Retina (tissue), 1 donor: ENCODE measurements at regions not wholly inside any gene's neighbourhood (a gene's known extent, or its start where the extent isn't known, plus 50 kb on each side); places are given as distances from the start of the nearest gene placed in this dataset.
"Not testable (repeated sequence)": the region's sequence is repeated elsewhere in the genome, so short reads cannot be mapped to it uniquely, and the experiment has no call there.

Experiments used
- DNase-seq: peaks from one replicate; pipeline ENCODE4 v3.0.0-alpha.2; 2016

DNA sequence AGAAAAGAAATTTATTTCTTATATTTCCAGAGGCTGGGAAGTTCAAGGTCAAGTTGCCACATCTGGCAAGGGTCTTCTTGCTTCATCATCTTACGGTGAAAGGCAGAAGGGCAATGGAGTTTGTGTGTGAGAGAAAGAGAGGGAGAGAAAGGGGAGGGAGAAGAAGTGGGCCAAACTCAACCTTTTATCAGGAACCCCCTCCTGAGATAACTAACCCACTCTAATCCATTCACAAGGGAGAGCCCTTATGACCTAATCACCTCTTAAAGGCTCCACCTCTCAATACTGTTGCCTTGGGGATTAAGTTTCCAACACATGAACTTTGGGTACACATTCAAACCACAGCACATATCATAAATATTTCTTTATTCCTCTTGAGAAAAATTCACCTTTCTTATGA lies 203.3 kb upstream of the FAM241A start:
- DNase-seq = no peak

DNA sequence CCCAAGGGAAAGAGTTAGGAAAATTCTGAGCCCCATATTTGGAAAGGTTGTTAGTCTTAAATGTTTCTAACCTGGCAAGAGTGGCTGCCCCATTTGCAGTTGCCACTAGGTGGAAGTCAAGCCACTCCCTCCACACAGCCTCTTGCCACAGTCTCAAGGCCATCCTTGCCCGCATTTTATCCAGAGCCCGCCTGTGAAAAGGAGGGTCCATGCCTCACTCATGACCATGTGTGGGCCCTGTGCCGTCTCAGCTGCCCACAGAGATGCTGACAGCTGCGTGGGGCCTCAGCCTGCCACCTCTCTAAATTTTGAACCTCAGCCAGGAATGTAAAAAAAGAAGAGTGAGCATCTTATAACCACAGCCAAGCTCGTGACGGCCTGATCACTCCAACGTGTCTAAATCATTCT lies 201.5 kb upstream of the FAM241A start:
- DNase-seq = peak; percentile 34

DNA sequence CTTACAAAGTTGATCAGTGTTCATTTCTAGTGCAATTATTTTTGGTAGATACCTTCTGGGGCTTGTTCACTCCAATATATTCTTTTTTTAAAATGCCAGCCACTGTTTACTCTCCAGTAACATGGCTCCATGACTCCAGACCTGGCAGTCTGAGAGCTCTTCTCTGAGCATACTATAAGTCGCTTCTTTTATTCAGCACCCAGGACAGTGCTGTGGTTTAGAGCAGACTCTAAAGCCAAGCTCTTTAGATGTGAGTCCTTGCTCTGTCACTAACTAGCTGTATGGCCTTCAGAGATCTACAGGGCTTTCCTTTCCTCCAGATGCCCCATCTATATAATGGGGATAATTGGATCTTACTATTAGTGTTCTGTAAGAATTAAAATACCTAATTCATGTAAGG lies 200.2 kb upstream of the FAM241A start:
- DNase-seq = no peak

DNA sequence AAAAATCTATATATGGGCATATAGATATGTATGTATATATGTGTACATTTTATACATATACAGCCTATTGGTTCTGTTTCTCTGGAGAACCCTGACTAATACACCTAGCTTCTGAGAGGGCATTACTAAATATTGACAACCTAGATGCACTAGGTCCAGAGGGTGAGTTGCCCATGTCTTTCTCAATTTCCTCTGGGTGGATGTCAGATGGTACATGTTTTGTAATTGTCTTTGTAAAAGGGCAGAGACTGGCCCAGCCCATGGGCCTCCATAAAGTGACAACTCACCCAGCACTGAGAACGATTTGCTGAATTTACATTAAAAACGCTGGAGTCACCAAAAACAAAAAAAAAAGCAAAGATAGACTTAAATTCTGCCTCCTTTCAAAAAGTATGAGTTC lies 198.5 kb upstream of the FAM241A start:
- no peak for DNase-seq

DNA sequence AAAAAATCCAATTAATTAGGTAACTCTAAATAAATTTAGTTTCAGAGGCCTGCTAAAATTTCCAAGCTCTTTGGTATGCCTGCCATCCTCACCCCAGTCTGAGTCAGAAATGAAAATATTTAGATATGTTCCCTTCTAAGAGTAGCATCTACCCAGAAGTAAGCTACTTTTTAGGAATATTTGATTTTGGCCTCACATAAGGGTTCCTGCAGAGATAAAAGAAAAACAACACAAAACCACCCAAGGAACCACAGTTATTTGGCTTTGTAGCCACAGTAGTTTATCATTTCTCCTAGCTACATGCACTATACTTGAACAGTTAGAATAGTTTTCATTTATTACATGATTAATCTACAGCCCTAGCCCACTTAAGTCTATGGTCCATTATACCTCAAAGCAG lies 192.6 kb upstream of the FAM241A start:
- no peak for DNase-seq

DNA sequence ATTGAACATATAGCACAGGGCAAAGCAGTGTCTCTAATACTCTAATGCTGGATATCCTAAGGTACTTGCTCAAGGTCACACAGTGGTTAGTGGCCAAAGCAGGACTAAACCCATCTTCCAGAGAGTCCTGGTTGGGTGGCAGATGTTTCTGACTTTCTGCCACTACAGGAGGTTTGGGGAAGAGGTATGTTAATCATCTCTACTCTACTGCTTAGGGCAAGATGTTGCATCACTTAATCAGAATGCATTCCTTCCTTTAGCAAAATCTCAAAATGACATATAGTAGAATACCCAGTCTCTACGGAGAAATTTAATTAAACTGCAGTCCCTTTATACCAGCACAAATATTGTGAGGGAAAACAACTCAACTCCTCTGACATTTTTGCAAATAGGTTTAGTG lies 190.7 kb upstream of the FAM241A start:
- no peak for DNase-seq

DNA sequence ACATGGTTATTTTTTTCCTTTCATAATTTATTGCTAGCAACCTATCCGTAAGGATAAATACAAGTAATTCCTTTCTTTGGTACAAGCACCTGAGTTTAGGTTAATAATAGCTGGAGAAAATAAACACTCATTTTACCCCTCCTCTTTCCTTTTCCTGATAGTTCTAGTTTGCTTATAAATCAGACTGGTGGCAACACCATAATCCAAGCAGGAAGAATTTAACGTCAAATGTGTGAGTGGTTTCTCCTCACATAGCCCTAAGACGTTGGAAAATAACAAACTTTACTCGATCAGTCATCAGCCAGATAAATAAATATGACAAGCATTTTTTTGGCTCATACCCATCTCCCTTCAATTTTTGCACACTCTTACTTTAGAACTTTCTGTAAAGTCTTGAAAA lies 190.3 kb upstream of the FAM241A start:
- no peak for DNase-seq

DNA sequence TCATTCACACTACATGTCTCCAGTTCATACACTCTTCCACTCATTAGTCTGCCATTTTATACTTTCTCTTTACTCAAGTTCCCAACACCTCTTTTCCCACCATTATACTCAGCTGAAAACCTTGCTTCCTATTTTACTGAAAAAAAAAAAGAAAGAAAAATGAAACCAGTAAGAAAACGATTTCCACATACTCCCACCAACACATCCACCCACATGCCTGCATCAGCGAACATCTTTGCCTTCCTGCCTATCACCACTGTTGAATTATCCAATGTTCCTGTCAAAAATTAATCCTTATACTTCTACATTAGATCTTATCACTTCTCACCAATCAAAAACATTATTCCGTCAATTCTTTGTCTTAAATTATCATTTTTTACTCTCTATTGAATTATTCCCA lies 188.1 kb upstream of the FAM241A start:
- DNase-seq = no peak

DNA sequence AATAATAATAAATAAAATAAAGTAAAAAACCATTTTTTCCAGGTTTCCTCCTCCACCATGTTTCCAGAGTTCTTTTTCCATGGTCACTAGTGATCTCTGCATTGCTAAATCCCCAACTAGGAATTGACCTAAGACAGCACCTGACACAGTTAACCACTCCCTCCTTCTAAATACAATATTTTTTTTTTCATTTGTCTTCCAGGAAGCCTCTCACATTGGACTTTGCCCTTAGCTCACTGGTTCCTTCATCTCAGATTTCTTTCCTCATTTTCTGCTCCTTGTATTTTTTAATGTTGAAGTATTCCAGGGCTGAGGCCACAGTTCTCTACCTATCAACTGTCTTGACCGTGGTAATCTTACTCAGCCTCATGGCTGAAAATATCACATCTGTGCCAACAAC lies 187.3 kb upstream of the FAM241A start:
- DNase-seq = no peak

DNA sequence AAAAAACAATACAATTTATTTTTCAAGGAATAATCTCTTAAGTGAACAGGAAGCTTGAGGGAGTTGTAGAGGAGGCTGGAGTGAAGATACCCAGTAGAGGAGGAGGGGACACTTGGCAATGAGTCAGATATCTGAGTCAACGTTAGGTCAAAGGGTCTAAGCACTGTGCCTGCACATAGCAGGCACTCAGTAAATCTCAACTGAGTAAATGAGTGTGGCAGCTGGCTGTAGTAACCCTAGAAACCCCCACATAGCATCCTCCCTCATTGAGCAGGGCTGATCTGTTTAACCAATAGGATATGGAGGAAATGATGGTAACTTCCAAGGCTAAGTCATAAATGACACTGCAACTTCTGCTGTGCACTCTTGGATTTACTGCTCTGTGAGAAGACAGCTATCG lies 186.0 kb upstream of the FAM241A start:
- DNase-seq = no peak

DNA sequence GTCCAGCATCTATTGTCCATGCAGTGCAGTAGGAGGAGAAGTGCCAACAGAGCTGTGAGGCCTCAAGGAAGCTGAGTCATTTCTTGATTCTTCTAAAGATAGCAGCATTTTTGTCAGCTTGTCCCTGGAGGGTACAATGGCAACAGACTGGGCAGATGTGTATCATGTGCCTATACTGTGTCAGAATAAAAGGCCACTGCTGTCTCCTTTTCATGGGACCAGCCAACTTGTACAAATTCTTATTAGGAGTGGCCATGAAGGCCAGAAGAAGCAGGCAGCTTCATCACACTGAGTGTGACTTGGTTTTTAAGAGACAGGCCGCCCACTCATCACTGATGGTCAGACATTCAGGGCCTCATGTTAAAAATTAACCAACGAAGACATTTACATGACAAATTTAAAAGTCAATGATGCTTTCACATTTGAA lies 185.0 kb upstream of the FAM241A start:
- no peak for DNase-seq

DNA sequence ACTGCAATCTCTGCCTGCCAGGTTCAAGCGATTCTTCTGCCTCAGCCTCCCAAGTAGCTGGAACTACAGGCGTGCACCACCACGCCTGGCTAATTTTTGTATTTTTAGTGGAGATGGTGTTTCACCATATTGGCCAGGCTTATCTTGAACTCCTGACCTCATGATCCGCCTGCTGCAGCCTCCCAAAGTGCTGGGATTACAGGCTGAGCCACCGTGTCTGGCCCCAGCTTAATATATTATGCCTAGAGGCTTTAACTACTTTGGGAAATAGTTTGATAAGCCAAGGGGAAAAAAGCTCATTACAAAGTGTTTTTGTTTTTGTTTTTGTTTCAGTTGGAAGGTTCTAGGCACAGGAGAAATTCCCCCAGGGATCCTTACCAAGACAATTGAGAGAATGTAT lies 184.2 kb upstream of the FAM241A start:
- not testable (repeated sequence) for DNase-seq

DNA sequence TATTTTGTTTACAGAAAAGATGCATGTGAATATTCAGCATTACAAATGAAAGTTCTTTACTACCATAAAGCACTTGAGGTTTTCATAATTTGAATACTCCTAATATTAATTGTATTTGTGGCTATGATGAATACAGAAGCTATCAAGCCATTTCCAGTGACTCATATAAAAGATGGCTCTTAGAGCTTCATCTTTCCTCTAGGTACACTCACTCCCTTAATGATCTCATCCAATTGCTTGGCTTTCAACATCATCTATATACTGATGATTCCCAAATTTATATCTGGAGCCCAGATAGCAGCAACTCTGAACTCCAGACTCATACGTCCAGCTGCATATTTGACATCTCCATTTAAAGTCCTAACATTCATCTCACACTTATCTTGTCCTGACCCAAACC lies 183.4 kb upstream of the FAM241A start:
- DNase-seq = no peak

DNA sequence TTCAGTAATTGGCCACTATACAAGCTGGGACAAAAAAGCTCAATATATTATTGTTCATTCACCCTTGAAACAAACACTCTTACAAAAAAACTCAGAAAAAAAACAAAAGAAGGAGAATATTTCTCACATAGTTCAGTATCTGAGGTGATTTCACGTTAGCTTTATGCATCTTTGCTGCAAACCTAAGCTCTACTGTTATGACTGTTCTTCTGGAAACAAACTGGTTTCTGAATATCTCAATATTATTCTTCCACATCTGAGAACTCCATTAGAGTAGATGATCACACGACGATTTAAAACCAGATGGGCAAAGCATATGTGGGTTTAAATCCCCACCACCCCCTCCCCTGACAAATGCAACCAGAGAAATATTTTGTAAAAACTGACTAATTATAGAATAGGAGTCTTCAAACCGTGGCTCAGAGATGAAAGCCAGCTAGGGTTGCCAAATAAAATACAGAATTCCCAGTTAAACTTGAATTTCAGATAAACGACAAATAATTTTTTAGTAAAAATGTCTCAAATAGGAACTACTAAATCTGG lies 182.0 kb upstream of the FAM241A start:
- no peak for DNase-seq

DNA sequence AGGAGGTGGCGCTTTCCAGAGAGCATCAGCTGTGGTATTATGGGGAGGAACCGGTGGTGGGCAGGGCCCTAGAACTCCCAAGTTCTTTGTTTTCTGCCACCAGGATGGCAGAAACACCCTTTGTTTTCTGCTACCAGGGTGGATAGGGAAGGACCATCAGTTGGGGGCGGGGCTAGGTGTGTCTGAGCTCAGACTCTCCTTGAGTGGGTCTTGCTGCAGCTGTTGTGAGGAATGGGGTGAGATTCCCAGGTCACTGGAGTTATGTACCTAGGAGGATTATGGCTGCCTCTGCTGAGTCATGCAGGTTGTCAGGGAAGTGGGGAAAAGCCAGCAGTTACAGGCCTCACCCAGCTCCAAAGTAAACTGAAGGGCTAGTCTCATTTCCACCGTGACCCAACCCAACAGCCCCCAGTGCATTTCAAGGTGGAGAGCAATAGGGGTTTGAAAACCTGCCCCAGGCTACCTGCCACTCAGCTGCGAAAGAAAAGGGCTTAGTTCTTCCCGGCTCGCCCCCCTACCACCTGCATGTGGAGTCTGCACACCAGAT lies 167.8 kb upstream of the FAM241A start:
- no peak for DNase-seq

DNA sequence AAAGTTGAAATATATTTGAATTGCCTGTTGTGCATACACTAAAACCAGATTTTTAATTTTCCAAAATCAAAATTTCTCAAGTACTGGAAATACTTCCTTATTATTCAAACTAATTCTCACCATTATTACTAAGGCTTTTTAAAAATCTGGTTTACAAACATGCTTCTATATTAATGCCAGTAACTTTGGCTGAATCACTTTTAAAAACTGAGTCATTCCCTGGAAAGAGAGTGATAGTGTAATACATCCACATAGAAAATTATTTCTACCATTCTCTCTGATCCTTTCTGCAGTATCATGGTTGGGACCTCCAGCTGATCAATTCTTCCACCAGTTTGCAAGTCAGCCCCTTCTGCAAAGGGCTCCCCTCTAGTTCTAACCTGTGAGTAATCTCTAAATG lies 165.3 kb upstream of the FAM241A start:
- no peak for DNase-seq

DNA sequence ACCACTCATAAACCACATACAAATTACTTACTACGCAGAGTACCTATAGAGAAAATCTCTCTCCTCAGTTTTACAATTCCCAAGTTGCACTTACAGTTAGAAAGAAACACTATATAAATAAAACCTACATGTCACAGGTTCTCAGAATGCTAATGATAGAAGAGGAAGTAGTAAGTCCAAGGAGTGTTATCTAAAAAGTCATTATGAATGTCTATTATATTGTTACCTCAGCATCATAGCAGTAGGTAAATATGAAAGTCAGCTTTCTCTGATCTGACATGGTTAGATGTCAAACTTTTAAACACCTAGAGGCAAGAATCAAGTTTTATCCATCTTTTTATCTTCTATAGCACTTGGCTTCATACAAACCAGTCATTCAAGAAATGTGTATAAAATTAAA lies 163.2 kb upstream of the FAM241A start:
- no peak for DNase-seq

DNA sequence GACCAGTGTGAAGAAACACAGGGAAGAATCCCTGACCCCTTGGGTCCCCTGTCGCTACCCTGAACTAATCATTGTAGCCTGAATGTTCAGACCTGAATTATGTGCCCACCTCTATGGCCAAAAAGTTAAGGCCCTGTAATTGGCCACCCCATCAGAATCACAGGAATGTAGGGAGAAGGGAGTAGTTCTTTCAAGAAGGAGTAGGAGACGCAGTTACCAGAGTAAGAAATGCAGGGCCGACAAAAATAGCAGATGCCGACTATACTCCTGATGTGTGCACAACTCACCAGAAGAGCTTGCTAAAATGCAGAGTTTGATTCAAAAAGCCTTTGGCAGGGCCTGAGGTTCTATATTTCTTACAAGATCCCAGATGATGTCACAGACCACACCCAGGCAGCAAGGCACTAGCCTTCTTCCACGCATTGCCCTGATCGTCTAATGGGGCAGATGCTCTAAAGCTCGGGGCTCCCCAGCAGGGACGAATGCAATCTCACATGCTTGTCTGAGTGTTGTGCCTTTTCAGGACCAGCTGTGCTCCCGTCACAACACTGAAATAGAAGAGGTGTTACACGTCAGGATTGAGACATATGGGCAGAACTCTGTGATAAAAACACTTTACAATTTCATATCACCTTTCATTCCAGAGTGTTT lies 161.0 kb upstream of the FAM241A start:
- no peak for DNase-seq

DNA sequence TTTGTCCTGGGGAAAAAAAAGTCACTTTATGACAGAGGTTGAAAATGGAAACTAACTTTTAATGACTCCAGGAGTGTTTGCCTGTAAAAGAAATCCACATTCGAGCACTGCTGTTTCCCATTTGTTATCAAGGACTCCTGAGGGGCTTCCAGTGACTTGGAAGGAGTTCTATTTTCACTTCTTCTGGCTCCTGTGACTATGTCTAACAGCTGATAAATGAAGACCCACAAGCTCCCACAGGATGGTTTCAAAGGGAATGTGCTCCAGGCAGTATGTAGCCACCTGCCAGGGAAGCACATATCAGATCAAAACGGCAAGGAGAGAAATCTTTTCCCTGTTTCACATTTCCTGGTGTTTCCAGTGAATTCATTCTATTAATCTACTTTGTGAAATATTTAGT lies 159.8 kb upstream of the FAM241A start:
- no peak for DNase-seq

DNA sequence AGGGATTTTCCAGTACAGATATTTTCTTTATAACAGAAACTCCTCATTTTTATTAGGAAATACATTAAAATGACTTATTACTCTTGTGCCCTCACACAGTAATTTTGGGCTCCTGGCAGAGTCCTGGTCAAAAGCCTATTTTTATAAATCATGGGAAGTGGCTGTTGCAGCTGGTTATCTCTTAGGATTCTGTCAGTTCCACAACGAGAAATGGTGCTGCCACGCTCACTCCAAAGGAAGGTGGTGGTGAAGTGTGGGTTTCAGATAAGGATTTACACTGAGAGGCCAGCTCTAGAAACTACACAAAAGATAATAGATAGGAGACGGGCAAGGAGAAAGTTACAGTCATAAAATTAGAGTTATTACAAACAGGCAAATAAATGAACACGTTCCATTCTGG lies 159.2 kb upstream of the FAM241A start:
- no peak for DNase-seq

DNA sequence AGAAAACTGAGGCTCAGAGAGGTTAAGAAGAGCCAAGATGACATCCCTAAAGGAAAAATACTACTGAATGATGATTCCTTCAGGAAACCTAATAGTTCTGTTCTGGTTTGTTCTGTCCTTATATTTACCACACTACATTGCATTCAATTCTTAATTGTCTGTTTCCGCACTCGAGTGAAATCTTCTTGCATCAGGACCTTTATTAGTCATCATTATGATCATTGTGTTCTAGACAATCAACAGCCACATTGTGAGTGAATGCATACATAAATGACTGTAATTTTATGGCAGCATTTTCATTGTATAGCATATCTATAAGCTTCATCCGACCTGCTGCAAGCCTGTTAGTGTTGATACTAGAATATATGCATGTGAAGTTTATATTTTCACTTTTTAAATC lies 156.7 kb upstream of the FAM241A start:
- DNase-seq = no peak

DNA sequence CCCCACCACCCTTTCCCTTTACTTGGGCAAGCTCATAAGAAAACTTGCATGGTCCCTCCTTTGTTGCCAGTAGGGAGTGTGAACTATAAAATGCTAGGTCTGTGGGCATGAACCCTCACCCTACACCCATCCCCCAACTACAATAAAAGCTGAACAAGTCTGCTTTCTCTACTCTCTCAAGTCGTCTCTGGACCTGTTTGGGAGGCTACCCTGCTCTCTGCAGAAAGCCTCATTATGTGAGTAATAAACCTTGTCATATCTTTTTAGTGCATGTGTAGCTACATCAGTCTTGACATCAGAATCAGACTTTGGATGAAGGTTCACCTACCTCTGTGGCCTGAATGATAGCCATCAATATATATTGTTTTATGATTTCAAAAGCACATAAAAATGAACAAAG lies 155.4 kb upstream of the FAM241A start:
- DNase-seq = no peak

DNA sequence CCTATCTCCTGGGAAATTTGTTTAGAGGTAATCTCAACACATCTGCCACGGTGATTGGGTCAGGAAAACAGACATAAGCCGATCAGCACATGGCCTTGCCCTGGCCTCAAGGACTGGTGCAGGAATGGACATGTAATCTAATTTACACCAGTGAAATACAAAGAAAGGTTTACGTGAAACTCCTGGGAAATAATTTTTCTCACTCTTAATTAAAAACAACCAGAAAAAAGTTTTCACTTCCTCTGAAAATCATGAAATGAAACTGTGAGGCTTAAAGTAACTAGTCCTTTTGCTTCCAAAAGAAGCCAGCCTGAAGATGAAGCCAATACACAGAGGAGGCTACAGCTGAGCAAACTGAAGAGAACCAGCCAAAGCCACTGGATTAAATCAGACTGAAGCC lies 154.1 kb upstream of the FAM241A start:
- no peak for DNase-seq

DNA sequence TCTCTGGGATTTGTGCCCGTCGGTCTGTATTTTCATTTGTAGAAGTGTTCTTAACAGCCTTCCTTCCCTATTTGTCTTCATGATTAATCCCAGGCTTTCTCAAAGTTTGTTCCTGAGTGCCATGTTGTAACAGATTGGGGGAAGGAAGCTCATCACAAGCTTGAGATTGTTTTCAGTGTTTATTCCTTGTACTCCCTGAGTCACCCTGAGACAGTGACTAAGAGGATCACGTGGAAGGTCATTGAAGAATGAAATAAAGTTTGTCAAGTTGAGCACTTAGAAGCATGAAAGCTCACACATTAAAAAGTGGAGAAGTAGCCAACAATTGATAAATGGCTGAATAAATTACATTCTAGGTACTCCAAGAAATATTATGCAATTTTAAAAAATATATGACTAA lies 153.5 kb upstream of the FAM241A start:
- no peak for DNase-seq
